ENCODE measurements at regions not wholly inside any gene's neighbourhood (a gene's known extent, or its start where the extent isn't known, plus 50 kb on each side); places are given as distances from the start of the nearest gene placed in this dataset.

GRCh38 chr13:102960959-102961358 is 105.3 kb downstream of the SLC10A2 start:
- Histone ChIP-seq H3K4me1 (ENCODE audit: insufficient read depth, low read length) (no peaks in the 10 kb centered on the region), H3K27ac (ENCODE audit: low read depth, low read length) (no peak overlapping the region), H3K4me3 (ENCODE audit: insufficient read depth, low read length) (no peak overlapping the region), H3K79me2 (ENCODE audit: insufficient read depth, low read length) (no peaks in the 10 kb centered on the region), H3K36me3 (ENCODE audit: insufficient read depth, low read length) (no peaks in the 10 kb centered on the region), H3K4me2 (ENCODE audit: insufficient read depth, low read length) (no peak overlapping the region), H2AFZ (ENCODE audit: low read length) (no peak overlapping the region), H3K9me3 (ENCODE audit: low read depth, low read length) (no peaks in the 10 kb centered on the region), H4K20me1 (ENCODE audit: insufficient read depth, low read length) (no peaks in the 10 kb centered on the region), H3K27me3 (ENCODE audit: insufficient read depth, low read length) (no peaks in the 10 kb centered on the region)
- no peak for DNase-seq (ENCODE audit: insufficient read length, low spot score, missing footprints)
- TF ChIP-seq CTCF (IDR thresholded peaks at IDR 0.05; ENCODE audit: extremely low read depth, low read depth, low read length): no peak

GRCh38 chr13:102956449-102956848 is 109.8 kb downstream of the SLC10A2 start:
- no peak for TF ChIP-seq CTCF (IDR thresholded peaks at IDR 0.05; ENCODE audit: extremely low read depth, low read depth, low read length)
- H3K27ac ChIP-seq (ENCODE audit: low read depth, low read length): no peak overlapping the region
- no peaks in the 10 kb centered on the region for H3K79me2 ChIP-seq (ENCODE audit: insufficient read depth, low read length)
- H3K27me3 ChIP-seq (ENCODE audit: insufficient read depth, low read length): no peaks in the 10 kb centered on the region
- H3K4me2 ChIP-seq (ENCODE audit: insufficient read depth, low read length): no peak overlapping the region
- H3K4me3 ChIP-seq (ENCODE audit: insufficient read depth, low read length): no peak overlapping the region
- no peaks in the 10 kb centered on the region for H4K20me1 ChIP-seq (ENCODE audit: insufficient read depth, low read length)
- no peaks in the 10 kb centered on the region for H3K9me3 ChIP-seq (ENCODE audit: low read depth, low read length)
- no peaks in the 10 kb centered on the region for H3K4me1 ChIP-seq (ENCODE audit: insufficient read depth, low read length)
- no peak for DNase-seq (ENCODE audit: insufficient read length, low spot score, missing footprints)
- no peaks in the 10 kb centered on the region for H3K36me3 ChIP-seq (ENCODE audit: insufficient read depth, low read length)
- no peak overlapping the region for H2AFZ ChIP-seq (ENCODE audit: low read length)

- Histone ChIP-seq H3K27me3 (ENCODE audit: insufficient read depth, low read length) (no peaks in the 10 kb centered on the region), H3K4me1 (ENCODE audit: insufficient read depth, low read length) (no peaks in the 10 kb centered on the region), H3K4me2 (ENCODE audit: insufficient read depth, low read length) (no peak overlapping the region), H3K36me3 (ENCODE audit: insufficient read depth, low read length) (no peaks in the 10 kb centered on the region), H3K4me3 (ENCODE audit: insufficient read depth, low read length) (no peak overlapping the region), H2AFZ (ENCODE audit: low read length) (no peak overlapping the region), H3K9me3 (ENCODE audit: low read depth, low read length) (no peaks in the 10 kb centered on the region), H3K79me2 (ENCODE audit: insufficient read depth, low read length) (no peaks in the 10 kb centered on the region), H3K27ac (ENCODE audit: low read depth, low read length) (no peak overlapping the region), H4K20me1 (ENCODE audit: insufficient read depth, low read length) (no peaks in the 10 kb centered on the region)
- DNase-seq (ENCODE audit: insufficient read length, low spot score, missing footprints): no peak
- no peak for TF ChIP-seq CTCF (IDR thresholded peaks at IDR 0.05; ENCODE audit: extremely low read depth, low read depth, low read length)
These were observed 108.5 kb downstream of the ERCC5 start for GRCh38 chr13:102954350-102954749.

GRCh38 chr13:102951808-102952207 is 106.0 kb downstream of the ERCC5 start:
- Histone ChIP-seq H3K27me3 (ENCODE audit: insufficient read depth, low read length) (no peaks in the 10 kb centered on the region), H3K9me3 (ENCODE audit: low read depth, low read length) (no peaks in the 10 kb centered on the region), H3K4me3 (ENCODE audit: insufficient read depth, low read length) (no peak overlapping the region), H3K4me2 (ENCODE audit: insufficient read depth, low read length) (no peak overlapping the region), H3K4me1 (ENCODE audit: insufficient read depth, low read length) (no peaks in the 10 kb centered on the region), H2AFZ (ENCODE audit: low read length) (no peak overlapping the region), H3K36me3 (ENCODE audit: insufficient read depth, low read length) (no peaks in the 10 kb centered on the region), H3K27ac (ENCODE audit: low read depth, low read length) (no peak overlapping the region), H3K79me2 (ENCODE audit: insufficient read depth, low read length) (no peaks in the 10 kb centered on the region), H4K20me1 (ENCODE audit: insufficient read depth, low read length) (no peaks in the 10 kb centered on the region)
- DNase-seq (ENCODE audit: insufficient read length, low spot score, missing footprints): no peak
- no peak for TF ChIP-seq CTCF (IDR thresholded peaks at IDR 0.05; ENCODE audit: extremely low read depth, low read depth, low read length)

Data from osteoblast (primary cell).